Fibroblast of mammary gland (primary cell): ENCODE measurements at regions not wholly inside any gene's neighbourhood (a gene's known extent, or its start where the extent isn't known, plus 50 kb on each side); places are given as distances from the start of the nearest gene placed in this dataset.

Source experiments
- DNase-seq: peaks from one replicate; pipeline ENCODE4 v3.0.0-alpha.2; 2010; ENCODE audit warnings: low read depth
- H3K4me3 ChIP-seq: 2 replicates; pipeline ENCODE4 v1.5.1; 2011; ENCODE audit warnings: low read depth, mild to moderate bottlenecking, low read length, moderate library complexity; ENCODE audit not compliant: control insufficient read depth
- TF ChIP-seq, protein P1 (sequence below): conservative IDR thresholded peaks from 2 replicates; pipeline ENCODE4 v1.5.1; 2011; ENCODE audit warnings: low read depth, low read length, inconsistent platforms; ENCODE audit not compliant: control insufficient read depth, insufficient read depth

DNA sequence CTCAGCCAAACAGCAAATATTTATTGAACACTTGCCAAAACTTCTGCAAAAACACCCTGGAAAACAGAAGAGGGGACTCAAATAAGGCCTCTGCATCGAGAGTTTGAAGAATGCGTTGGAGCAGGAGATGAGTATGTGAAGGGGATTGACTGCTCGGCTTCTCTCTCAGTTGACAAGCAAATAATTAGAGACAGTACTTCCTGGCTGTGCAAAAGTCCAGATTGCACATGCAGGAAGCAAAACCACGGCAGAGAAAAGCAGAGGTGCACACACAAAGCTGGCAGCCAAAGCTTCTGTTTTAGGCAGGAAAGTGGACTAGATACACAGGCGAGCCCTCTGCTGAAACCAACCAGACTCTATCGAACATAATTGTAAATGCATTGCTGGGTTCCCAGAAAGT, 343.6 kb upstream of the MGMT start:
- no peak overlapping the region for H3K4me3 ChIP-seq
- TF ChIP-seq, protein P1, sequence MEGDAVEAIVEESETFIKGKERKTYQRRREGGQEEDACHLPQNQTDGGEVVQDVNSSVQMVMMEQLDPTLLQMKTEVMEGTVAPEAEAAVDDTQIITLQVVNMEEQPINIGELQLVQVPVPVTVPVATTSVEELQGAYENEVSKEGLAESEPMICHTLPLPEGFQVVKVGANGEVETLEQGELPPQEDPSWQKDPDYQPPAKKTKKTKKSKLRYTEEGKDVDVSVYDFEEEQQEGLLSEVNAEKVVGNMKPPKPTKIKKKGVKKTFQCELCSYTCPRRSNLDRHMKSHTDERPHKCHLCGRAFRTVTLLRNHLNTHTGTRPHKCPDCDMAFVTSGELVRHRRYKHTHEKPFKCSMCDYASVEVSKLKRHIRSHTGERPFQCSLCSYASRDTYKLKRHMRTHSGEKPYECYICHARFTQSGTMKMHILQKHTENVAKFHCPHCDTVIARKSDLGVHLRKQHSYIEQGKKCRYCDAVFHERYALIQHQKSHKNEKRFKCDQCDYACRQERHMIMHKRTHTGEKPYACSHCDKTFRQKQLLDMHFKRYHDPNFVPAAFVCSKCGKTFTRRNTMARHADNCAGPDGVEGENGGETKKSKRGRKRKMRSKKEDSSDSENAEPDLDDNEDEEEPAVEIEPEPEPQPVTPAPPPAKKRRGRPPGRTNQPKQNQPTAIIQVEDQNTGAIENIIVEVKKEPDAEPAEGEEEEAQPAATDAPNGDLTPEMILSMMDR = no peak
- DNase-seq = no peak

DNA sequence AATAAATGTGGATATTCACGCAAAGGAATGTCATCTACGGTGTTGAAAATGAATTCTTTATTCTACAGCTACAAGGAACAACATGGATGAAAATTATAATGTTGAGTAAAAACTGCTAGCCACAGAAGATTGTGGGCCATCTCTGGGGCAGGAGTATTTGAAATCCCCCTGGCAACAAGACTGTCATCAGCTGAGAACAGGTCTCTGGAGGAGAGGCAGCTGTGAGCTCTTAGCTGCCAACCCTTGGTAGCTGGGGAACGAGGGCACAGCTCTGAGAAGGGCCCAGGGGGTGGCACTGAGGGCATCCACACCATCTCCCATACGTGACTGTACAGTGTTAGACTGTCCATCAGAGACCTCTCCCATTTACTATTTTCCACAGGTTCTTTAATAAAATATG, 340.1 kb upstream of the MGMT start:
- no peak for DNase-seq
- H3K4me3 ChIP-seq = no peak overlapping the region
- TF ChIP-seq, protein P1 = no peak

GRCh38 chr10:129131457-129132132, 335.4 kb upstream of the MGMT start:
- H3K4me3 ChIP-seq = no peak overlapping the region
- TF ChIP-seq, protein P1 = no peak
- peak; percentile 20 for DNase-seq

- H3K4me3 ChIP-seq = no peak overlapping the region
- TF ChIP-seq, protein P1 = no peak
- no peak for DNase-seq
Measured at GRCh38 chr10:129133856-129134255, 333.2 kb upstream of the MGMT start.

- no peak overlapping the region for H3K4me3 ChIP-seq
- TF ChIP-seq, protein P1 = no peak
- no peak for DNase-seq
Measured at GRCh38 chr10:129134371-129134770, 332.7 kb upstream of the MGMT start.

DNA sequence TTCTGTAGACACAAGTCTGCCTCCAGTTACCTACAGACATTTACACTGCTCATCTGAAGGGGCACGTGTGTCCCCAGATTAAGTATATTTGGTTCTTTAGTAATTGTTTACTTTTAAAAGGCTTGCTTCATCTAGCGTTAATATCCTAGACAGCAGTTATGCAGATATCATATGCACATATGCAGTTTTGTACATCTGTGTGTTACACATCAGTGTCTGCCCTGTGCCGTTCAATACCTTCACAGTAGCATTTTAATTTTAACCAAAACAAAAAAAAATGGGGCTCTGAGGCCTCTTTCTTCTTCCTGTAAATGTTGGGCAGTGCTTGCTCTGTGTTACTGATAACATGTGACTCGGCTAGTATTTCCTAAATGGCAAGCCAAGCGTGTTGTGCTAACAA, 331.4 kb upstream of the MGMT start:
- TF ChIP-seq, protein P1 = no peak
- DNase-seq = no peak
- no peak overlapping the region for H3K4me3 ChIP-seq

DNA sequence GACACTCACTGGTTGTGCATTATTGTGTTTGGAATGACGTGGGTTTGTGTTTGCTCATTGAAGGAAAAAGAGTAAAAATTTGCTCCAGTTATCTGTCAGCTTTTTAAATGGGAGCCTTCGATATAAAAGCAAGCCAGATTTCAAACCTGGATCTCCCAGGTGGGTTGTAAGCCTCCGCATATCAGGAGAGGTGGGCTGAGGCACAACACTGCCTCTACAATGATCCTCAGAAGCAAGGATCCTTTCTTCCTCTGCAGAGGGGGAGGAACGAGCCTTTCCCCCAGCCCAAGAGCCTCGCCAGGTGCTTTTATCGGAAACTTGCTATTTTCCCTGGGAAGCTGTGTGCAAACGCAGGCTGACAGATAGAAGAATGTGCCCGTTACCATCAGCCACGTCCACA, 331.0 kb upstream of the MGMT start:
- DNase-seq = no peak
- TF ChIP-seq, protein P1 = no peak
- H3K4me3 ChIP-seq = no peak overlapping the region
